ENCODE measurements at regions not wholly inside any gene's neighbourhood (a gene's known extent, or its start where the extent isn't known, plus 50 kb on each side); places are given as distances from the start of the nearest gene placed in this dataset.

DNA sequence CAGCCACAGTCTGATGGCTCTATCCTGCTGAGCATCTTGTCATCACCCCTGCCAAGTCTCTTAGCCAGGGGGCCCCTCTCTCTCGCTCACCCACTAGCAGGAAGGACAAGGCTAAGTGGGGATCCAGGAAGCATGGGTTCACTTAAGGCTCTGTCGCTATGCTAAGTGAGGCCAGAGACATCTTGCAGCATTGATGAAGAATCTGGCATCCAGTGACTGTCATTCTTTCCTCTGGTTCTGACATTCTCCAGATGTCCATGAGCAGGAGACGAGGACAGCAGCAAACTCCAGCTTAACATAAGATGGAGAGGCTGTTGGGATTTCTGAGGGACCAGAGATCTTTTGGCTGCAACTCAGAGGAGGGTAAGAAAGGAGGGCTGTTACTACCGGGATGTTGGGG, 230.2 kb downstream of the TSHZ3 start:
- no peak for DNase-seq

DNA sequence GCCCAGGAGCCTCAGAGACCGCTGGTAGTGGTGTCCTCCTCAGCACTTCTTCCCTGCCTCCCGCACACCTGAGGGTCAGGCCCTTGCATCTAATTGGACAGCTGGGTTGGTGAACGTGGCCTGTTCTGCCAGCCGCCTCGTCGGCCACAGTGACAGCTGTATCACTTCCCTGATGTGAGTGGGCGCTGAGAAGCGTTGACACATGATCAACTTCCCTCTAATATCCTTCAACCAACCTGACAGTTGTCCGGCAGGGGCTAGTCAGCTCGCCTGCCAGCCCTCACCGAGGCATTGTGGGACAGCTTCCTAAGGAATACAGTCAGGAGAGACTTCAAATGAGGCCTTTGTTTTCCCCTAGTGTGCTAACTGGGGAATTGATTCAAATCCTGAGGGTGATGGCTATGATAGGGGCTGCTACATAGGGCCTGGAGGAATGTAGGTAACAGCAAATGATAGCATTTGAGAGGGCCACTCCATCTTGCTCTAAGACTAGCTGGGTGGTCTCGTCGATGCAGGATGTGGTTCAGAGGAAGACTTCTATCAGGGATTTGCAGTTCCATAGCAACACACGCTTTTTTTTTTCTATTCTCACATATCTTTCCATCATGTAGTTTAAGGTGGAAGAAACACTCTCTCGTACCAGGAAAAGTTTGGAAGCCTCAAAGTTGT, 230.8 kb downstream of the TSHZ3 start:
- no peak for DNase-seq

DNA sequence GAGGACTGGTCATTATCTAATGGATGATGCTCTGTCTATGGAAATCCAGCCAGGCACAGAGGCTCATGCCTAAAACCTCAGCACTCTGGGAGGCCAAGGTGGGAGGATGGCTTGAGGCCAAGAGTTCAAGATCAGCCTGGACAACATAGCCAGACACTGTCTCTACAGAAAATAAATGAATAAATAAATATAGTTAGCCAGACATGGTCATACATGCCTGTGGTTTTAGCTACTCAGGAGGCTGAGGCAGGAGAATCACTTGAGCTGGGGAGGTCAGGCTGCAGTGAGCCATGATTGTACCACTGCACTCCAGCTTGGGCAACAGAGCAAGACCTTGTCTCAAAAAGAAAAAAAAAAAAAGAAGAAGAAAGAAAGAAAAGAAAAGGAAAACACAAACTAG, 234.7 kb downstream of the TSHZ3 start:
- DNase-seq: no peak

DNA sequence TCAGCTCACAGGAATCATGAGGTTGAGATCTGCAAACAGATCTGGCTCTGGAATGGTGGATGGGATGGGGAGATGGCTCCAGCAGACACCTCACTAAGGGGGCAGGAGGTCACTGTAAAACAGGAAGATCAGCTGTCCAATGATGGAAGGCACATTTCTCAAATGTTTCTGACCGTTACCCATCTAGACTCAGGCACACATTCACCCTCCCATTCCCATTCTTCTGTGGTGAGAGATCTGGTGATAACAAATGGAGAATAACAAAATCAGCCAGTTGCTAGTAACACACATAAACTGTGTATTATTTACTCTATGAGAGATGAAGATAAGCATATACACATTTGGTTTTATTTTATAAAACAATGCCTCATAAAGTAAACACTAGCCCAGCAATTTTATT, 235.9 kb downstream of the TSHZ3 start:
- DNase-seq: no peak

DNA sequence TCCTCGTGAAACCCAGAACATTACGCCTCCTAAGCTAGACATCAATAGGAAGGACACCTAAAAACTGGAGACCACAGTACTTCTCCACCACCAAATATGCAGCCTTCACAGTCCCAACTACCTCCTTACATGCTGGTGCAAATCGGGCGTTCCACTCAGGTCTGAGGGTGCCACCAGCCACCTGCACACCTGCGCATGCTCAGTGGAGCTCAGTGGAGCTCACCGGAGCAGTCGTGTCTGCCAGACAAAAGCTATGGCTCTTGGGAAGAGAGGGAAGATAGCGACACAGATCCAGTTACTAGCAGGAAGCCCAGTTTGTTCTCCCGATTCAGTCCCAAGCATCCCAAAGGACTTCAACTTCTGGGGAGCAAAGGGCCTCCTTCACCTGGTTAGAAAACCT, 237.1 kb downstream of the TSHZ3 start:
- DNase-seq: no peak

DNA sequence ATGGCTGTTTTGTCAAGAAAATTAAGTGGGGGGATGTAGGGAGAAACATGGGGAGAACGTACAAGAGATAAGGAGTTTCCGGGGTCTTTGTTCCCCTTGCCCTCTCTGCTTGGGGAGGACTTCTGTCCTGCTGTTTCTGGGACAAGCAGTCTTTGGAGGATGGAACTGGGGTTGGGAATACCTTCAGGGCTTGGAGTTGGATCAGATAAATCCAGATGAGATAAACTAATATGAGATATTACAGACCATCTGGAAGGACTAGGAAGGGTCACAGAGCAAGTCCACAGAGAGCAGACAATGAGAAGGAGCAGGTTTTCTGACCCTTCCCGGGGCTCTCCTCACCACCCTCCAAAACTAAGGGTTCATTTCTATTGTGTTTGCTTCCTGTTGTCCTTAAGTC, 237.5 kb downstream of the TSHZ3 start:
- DNase-seq: no peak

DNA sequence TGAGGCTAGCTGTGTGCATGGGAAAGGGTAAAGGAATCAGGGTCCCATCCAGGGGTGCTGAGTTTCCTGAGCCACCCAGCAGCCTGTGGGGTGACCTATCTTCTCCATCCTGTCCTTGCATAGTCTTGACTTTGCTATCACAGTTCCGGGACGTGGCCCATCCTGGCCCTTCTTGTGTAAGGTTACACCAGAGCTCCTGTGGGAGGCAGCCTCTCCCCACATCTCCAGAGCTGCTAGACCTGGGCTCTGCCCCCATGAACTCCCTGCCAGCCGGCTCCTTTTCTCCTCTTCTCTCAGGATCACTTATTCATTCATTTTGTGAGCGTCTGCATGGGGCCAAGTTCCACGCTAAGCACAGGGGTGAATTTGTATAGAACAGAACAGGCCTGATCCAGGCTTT, 238.9 kb downstream of the TSHZ3 start:
- no peak for DNase-seq

DNA sequence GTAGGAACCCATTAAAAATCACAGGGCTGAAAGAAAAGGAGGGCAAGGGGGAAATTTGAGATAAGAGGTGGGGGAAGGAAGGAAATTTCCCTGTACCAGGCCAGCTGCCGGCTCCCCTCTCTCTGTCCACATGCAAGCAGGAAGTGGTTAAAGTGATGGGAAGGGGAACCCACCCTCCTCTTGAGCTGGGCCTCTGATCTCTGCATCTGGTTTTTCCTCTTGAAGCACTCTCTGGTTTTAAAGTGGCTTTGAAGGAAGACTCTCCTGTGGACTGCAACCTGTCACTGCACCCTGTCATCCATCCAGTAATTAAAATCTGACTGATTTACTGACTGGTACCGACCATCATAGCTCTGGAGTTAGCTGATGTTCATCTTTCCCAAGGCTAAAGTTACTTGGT, 239.6 kb downstream of the TSHZ3 start:
- DNase-seq: no peak

DNA sequence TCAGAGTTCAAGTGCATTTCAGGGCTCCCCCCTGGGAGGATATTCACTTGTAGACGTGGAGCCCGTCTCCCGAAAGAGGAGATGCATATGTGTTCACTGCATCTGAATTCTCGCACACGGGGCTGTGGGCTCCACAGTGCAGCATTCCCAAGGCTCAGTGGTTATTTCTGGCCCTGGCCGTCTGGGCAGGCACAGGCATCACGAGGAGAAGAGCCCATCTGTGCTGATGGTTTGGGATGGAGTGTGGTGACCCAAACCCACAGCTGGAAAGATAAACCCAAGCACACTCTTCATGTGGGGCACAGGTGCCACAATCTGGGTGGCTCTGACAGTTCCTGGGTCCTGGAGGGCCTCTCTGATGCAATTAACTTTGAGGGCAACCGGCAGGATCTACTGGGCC, 242.1 kb downstream of the TSHZ3 start:
- DNase-seq: no peak

DNA sequence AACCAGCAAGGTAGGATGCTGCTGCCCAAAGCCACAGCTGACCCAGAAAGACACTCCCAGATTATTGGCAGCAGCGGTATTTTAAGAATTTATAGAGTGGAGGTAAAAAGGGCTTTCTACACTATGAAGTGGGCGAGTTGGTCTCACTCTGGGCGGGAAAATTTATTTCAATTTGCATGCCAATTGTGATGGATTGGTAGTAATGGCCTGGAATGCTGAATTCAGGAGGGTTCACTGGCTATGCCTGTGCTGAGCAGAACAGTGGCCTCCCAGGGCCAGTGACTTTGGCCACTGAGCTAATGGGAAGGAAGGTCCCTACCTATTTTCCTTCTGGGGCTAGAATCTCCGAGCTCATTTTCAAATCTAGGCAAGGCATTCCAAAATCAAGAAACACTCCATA, 243.5 kb downstream of the TSHZ3 start:
- DNase-seq: no peak

DNA sequence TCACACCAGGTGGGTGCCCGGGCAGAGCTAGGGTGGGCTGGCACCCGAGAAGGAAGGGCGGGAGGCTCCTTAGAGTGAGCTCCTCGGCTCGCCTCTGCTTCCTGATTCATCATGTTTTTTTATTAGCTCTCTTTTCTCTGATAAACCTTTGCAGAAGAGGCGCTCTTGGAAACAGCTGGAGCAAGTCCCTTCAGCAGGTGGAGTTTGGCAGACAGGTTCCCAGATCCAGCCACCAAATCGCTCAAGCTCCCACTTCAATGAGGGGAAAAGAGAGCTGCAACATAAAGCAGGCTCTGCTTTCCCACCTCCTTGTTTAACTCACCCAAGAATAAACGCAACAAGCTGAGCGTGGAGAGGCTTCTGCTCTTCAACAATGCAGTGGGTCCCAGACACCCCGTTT, 244.8 kb downstream of the TSHZ3 start:
- DNase-seq: no peak

DNA sequence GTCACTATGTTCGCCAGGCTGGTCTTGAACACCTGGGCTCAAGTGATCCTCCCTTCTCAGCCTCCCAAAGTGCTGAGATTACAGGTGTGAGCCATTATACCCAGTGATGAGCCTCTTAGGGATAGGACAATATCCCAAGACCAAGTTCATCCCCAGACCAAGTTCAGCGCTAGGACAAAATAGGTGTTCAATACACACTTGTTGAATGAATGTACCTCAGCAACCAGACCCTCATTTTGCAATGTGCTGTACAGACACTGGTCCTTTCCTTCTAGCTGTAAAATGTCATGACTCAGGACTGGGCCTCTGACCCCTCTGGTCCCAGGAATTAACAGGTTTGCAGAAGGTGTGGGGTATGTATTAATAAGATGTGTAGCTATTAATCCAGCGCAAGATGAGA, 246.0 kb downstream of the TSHZ3 start:
- no peak for DNase-seq

DNA sequence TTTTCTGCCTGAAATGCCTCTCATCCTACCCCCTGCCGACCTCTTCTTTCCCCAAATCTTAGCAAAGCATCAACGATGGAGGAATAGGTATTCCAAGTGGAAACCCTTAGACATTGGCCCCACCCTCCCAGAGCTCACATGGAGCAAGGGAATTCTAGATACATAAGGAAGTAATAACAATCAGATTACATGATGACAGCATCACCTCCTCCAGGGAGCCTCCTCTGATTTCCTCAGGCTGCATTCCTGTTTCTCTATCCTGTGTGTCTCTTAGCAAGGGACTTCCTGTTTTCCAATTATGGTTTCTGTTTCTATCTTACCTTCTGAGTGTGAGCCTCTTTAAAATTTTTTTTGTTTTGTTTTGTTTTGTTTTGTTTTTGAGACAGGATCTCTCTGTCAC, 246.6 kb downstream of the TSHZ3 start:
- DNase-seq: no peak

DNA sequence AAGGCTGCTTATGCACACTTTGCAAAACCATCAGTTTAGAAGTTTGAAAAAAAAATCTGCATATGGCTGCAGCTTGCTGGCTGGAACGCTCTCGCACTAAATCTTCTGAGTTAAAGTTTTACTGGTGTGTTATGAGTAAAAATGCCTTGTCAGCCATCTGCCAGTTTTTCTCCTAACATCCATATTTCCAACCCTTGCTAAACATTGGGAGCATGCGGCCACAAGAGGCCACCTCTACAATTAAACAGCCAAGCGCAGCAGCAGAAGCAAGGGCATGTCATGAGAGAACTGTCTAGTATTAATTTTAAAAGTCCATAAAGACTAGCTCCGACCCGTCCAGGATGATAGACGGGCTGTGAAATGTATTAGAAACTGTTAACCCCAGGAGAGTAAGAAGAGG, 248.3 kb downstream of the TSHZ3 start:
- DNase-seq: no peak

DNA sequence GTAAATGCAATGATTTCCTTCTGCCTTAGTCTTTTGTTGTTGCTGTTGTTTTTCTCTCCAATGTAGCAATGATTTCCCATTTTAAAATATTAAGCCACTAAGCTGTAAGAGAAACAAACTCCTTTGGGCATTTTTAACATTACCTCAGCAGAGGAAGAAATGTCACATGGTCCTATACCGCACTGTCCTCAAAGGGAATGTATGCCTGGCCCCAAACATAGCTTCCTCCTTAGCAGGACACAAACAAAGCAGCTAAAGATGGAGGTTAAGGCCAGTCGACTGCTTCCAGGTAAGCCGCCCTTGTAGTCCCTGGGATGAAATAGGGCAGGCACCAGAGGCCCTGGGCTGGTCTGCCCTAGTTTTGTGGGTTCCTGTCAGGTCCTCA, 249.0 kb downstream of the TSHZ3 start:
- DNase-seq: no peak

DNA sequence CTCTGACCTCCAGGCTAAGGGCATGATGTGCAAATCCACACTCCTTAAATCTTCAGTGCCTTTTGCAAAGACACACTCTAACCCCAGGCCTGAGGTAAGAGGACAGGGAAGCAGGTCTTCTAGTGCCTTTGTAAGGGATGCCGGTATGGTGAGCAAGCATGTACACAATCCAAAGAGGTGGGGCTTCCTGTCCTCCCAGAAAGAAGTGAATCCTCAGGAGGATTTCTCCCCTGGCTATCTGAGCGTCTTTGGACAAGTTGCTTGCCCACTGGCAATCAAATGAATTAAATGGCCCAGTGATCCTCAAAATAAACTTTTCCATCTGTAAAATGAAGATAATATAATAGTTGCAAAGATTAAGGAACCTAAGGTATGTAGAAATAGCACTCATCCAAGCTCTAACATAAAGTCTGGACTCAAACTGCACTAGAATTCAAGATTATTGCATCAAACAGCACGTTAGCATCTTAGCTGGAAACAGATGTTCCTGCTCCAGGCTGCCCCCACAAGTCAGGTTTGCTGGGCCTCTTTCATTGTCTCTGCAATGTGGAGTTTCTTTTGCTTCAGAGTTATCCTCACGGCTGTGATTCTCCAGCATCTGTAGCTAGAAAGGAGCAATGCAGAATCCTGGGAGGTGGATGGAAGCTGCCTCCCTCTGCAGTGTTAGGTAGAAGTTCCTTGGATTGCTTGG, 249.6 kb downstream of the TSHZ3 start:
- DNase-seq: no peak

DNA sequence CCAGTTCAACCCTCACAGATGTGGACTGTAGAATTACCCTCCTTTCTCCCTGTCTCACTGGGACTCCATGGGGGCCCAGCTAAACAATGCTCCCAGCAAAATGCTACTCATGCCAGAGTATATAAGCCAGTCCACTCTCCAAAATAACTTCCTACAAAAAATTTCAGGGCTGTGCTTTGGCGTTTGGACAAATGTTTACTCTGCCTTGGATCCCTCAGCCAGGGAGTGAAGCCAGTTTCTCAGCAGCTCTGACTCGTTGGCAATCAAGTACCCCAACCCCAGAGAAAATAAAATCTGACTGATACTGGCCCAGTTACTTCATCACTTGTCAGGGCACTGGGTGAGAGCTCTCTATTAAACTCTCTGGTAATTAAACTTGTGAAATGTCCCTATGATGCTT, 250.4 kb downstream of the TSHZ3 start:
- DNase-seq: no peak

DNA sequence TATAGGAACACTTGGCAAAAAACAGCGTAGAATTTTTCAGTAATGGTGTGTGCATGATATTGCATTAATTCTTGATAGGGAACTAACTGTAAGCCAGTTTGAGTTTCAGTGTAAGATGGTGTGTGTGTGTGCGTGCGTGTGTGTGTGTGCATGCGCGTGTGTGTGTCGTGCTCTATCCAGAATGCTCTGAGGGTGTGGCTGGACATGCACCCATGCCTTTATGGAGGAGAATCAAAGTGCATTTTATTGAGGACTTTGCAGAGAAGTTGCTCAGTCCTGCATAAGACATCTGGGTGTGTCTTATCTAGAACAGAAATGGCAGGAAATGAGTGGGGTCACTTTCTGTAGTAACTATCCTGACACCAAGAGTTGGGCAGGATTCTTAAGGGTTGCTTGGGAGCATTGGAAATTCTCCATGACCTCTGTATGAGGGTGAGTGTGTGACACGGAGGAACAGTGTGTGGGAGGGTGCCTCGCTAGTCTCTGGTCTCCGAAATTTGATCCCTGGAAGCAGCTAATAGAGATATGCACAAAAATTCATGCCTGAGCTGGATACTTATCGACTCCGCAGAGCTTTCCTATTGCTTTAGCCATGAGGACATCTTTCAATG, 252.2 kb downstream of the TSHZ3 start:
- no peak for DNase-seq

DNA sequence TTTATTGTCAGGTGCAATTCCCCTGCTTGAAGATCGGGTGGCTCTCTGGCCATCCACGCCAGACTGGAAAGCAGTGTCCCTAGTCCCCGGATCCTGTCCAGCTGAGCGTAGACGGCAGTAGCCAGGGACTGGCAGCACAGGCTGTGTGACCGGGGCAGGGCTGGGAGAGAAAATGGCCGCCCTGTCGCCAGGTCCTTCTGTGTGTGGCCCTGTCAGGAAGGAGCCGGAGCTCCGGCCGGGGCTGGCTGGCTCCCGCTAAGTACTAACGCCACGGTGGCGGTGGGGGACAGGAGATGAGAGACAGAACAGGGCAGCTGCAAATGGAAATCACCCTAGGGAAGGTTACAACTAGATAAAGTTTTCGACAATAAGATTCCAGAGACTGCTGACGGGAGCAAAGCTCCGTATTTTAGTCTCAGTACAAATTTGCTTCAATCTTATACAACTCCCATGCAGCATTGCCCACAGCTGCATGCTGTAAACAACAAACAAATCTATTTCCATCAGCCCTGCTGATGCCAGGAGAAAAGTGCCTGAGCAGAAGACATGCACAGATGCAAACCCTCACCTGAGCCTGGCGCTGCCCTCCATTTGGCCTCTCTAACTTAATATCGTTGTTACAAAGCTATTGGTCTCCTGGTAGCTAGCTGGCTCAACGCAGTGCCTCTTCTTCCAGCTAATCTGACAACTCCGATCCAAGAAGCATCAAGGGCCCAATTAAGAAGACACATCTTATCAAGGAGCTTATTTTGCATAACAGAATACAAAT, 253.0 kb downstream of the TSHZ3 start:
- no peak for DNase-seq

DNA sequence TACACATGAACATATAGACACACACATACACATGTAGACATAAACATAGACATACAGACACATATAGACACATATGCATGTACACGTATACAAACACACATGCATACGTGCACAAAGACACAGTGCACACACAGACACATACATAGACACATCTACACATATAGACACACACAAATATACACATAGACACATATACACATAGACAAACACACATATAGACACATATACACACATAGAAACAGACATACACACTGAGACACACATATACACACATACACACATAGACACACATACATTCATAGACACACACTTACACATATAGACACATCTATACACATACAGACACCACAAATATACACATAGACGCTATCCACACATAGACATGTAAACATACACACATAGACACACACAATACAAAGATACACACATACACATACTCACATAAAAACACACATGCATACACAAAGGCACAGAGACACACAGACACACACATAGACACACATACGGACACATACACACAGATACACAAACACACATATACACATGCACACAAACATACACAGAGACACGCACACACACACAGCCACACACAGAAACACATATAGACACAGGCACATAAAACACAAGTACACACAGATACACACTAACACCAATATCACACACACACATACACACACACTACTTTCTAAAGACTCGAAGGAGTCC, 254.0 kb downstream of the TSHZ3 start:
- DNase-seq: no peak

DNA sequence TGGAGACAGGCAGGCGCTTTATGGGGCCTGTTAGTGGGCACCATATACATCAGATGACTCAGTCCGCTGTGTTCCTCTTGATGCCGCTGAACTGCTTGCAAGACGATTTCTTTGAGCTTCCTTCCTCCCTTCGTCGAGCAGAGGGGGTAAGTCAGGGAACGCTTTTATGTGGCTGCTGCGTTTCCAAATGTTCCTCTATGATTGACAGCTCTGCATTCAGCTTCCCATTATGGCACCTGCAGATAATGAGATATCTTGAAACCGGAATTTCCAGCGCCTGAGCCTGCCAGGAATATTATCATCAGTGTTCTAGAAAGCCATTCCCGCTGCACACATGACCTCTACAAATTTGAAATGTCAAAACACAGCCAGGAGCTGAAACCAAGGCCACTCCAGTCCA, 257.0 kb downstream of the TSHZ3 start:
- no peak for DNase-seq

DNA sequence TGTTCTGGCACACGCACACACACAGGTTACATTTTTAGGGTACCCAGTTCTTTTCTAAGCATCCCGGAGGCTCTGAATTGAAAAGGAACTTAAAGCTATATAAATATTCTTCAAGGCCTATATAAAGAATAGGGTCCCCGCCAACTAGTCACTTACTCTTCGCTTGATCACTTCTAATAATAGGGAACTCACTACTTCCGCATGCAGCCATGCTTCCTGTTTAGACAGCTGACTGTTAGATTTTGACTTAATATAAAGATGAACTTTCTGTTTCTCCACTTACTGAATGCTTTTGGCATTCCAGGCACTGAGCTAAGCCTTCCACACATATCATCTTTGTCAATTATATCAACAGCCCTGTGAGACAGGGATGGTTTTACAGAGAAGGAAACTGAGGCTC, 259.6 kb downstream of the TSHZ3 start:
- no peak for DNase-seq

DNA sequence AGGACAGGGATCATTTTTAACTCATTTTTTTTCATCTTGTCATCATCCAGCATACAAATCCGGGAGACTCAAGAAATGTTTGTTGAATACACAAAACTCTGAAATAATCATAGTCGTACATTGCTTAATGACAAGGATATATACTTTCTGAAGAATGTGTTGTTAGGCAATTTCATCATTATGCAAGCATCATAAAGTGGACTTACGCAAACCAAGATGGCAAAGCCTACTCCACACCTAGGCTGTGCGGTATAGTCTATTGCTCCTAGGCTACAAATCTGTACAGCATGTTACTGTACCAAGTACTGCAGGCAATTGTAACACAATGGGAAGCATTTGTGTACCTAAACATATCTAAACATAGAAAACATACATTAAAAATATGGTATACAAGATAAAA, 264.1 kb downstream of the TSHZ3 start:
- no peak for DNase-seq
